Fibroblast of skin of scalp (primary cell): ENCODE measurements at regions not wholly inside any gene's neighbourhood (a gene's known extent, or its start where the extent isn't known, plus 50 kb on each side); places are given as distances from the start of the nearest gene placed in this dataset.
"Not testable (repeated sequence)": the region's sequence is repeated elsewhere in the genome, so short reads cannot be mapped to it uniquely, and the experiment has no call there.

Source experiments
- DNase-seq: peaks from one replicate; pipeline ENCODE4 v3.0.0-alpha.2; 2013

DNA sequence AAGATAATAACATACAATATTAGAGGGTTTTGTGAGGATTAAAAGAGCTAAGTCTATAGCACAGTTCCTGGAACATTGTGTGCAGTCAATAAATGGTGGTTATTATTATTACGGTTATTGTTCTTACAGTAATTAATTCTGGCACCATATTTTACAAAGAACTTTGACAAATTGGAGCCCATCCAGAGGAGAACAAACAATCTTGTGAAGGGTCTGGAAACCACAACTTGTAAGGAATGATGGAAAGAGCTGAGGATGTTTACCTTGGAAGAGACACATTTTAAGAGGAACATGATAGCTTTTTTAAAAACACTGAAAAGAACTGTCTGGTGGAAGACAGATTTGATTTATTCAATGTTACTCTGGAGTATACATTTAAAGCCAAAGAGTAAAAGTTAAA is 150.5 kb upstream of the KRR1 start:
- DNase-seq, result peak; percentile 90

DNA sequence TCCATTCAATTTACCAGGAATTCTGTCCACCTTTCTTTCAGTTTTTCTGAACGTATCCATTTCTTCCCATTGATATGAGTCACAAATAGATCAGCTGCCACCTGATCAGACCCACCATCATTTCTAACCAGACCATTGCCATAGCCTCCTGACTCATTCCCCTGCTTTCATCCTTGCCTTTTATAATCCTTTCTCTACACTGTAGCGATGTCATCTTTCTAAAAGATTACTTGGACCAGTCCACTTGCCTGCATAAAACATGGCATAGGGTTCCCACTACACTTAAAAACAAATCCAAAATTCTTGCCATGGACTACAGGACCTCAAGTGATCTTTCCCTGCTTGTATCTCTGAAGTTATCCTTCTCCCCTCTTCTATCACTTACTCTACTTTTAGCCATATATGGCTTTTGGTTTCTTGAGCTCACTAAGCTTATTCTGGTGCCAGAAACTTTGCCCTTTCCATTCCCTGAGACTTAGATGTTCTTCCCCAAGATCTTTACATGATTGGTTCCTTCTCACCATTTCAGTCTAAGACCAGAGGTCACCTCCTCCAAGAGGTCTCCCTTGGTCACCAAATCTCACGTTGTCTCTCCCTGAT is 149.5 kb upstream of the KRR1 start:
- DNase-seq, result peak; percentile 51

DNA sequence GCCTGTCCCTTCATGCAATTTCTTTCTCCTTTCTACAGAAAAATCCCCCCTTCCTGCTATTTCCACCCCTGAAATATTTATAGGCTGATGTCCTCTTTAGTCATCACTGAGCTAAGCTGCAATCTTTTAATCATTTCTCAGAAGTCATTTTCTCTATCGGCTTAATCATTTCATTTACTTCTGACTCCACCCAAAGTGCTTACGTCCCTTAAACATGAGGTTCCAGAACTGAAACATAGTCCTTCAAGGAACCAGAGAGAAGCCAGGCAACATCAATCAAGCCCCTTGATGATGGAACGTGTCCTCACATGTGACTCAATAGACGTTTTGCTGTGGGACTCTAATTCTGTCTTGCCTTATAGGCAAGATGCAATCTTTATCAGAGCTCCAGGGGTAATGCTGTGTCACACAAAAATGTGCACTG is 148.7 kb upstream of the KRR1 start:
- DNase-seq, result peak; percentile 70

DNA sequence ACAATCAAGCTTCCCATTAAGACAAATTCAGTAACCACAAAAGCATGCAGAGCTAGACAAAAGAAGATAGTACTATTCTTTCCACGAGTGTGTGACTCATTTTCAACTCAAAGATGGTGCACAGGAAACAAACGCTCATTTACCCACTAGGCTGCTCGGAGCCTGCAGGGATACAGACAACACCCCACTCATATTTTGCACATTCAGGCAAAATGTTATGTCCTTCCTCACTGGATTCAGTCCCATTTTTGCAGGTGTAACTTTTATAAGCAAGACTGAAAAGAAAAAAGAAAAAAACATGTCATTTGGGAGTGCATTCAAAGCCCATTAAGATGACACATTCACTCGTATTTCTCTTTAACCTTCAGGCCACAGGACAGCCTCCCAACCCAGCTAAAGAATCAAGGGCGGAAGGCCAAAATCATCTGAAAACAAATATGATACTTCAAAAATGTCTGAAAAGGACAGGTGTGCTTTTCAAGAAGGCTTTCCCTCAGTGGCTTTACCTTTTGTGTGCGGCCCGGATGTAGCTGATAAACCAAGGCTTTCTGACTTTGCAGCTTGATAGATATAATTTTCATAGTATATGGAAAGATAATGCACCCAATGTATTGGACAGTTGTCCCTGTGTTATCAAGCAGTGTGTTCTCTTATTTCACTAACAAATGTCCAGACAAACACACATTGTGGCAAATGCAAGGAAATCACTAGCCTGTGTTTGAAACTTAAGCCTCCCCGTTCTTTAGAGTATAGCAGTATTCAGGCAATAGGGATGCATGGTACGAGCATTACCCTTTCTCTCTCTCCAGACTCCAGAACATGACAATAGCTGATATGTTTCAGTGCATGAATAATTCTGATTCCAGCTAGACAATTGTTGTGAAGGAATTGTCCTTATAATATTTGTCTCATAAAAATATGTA is 147.8 kb upstream of the KRR1 start:
- DNase-seq, result peak; percentile 73

DNA sequence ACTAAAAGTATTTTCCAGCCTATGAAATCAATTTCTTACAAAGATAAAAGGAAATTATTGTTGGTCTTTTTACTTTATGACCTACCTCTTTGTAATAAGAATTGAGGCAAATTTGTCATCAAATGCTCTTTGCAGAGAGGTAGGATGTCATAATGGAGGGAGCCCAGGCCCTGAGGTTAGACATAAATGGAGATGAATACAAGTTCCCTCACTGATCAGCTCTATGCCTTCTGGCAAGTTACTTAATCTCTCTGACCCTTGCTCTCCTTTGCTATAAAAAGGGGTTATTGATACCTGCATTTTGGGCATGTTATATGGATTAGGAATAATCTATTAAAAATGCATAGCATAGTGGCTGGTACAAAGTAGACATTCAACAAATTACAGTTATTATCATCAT is 146.9 kb upstream of the KRR1 start:
- no peak for DNase-seq

DNA sequence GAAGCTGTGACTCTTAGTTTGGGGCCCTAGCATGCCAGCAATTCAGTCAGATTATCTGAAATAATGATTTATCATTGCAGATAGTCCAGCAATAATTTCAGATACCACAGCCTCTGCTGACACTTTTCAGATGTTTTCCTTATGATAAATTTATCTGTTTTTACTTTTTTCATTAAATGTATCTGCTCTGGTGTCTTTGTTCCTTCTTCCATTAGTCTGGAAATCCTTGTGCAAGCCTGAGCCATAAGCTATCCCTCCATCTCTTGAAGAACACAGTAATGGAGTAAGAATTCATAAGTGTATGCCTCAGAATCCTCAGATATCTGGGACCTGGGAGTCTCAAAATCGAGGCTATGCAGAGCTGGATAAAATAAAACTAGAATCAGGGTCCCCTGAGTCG is 146.4 kb upstream of the KRR1 start:
- DNase-seq, result peak; percentile 36

DNA sequence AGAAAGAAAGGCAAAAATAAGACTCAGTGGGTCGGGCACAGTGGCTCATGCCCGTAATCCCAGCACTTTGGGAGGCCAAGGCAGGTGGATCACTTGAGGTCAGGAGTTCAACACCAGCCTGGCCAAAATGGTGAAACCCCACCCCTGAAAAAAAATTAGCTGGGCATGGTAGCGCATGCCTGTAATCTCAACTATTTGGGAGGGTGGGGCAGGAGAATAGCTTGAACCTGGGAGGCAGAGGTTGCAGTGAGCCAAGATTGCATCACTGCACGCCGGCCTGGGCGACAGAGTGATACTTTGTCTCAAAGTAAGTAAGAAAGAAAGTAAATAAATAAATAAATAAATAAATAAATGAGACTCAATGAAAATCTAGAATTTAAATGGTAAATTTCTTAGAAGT is 145.9 kb upstream of the KRR1 start:
- not testable (repeated sequence) for DNase-seq

DNA sequence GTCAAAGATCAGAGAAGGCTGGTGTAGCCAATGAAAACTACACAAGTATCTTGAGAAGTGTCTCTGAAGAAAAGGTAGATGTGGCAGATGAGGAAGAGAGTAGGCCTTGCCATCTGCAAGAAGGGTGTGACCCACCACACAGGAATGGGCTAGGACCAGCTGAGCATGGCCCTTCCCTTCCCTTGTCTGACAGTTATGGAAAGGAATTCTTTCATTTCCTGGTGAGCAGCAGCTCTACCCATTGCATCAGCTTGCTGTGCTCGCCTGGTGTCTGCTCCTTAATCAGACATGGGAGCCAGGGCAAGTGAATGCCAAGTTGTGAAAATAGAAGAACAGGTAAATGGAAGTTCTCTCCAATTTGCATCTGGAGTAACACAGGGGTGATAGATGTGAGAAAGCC is 145.2 kb upstream of the KRR1 start:
- DNase-seq, result peak; percentile 97

DNA sequence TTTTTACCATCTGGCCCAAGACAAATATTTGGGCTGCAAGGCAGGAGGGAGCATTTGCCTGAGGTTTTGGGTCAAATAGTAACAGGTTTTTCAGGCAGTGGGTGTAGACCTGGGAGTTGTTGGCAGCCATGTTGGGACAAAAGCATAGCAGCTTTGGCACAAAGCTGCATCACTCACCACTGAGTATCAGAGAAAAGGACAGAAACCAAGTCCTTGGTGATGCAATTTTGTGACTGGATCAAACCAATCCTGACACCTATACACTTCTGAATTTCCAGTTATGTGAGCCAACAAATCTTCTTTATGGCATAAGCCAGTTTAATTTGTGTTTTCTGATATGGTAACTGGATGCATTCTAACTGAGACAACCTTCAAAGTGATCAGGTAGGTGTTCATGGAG is 144.8 kb upstream of the KRR1 start:
- no peak for DNase-seq

DNA sequence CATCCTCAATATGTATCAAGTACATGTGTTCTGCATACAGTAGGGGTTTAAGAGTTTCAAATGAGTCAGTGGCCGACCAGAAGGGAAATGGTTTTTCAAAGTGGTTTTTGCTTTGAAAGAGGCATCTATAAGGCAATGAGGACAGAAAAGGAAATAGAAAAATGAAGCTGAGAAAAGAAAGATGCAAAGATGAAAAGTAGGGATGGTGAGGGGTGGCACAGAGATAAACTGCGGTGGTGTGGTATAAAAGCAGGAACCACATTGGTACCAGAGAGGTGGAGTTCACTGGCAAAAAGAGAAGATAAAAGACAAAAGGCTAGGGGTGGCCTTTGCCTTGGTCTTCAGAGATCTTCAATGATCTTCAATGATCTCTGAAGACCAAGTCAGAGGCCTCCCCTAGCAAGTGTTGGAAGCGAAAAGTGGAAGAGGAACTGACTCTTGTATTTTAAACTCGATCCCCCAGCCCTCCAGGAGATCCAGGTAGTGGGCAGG is 144.0 kb upstream of the KRR1 start:
- DNase-seq, result no peak

DNA sequence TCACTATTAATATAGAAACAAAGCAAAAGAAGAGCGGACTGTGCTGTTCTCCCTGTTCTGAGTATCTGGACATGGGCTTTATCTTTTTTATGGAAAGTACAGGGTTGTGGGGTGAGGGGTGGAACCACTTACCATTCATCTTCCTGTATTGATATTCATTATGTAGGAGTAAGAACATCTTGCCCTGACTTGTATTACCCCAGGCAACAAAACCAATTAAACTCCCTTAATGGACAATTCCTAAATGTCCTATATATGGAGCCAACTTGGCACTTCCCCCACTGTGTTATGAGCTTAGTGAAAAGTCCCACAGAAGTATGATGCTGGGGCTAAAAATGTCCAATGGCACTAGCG is 139.9 kb upstream of the KRR1 start:
- DNase-seq, result no peak

DNA sequence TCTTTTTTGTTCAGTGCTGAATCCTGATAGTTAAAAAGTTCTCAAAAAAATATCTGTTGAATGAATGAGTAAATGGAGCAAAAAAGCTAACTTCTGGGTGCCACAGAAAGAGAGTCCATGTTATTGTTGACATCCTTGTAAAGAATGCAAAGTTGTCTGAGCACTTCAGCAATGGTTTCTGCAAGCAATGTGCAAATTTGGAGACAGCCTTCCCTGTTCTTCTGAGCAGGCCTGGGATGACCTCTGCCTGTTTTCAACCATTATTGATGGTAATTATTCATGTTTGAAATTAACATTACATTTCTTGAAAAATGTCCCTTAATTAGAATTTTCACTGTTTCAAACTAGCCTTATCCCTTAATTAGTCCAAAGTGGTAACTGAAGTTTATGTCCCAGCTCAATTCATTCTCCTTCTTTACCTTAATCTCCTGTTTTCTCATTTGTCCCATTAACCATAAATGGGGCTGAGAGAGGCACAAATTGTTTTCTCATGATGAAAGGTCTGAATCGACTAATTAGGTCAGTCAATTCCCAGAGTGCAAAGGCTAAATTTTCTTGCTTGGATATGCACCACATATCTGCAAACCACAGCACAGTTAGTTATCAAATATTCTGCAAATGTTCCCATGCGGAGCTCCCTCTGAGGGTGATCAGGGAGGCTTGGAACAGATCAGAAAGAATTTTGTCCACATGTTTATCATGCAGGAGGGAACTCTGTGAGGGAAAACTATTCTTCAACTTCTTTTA is 139.4 kb upstream of the KRR1 start:
- peak; percentile 78 for DNase-seq

DNA sequence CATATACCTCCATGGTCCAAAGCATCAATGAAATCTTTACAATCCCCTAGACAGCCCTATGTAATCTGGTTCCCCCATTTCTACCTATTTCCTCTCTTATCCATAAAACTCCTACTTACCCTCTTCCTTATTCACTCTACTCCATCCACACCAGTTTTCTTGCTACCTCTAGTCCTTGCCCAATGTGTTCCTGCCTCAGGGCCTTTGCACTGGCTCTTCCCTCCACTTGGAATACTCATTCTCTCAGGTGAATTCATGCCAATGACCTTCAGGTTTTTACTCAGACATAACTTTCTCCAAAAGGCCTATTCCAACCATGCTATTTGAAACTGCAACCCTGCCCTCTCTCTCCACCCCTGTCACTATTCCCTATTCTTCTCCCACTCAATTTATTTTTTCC is 138.7 kb upstream of the KRR1 start:
- no peak for DNase-seq

DNA sequence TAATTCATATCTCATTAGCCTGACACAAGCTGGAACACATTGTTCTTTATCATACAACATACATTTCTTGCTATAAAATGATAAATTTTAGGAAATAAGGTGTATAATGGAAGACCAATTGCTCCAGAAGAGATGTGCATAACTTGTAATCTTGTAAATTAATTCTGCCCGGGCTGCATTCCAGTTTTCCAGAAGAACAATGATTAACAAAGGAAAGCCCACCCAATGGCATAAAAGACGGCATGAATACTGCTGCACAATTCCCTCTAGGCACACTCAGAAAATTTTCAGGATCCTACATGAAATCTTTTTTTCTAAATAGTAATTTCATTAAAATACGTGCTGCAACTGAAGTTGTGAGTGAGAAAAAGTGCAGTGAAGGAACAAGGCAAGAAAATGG is 137.4 kb upstream of the KRR1 start:
- DNase-seq, result no peak

DNA sequence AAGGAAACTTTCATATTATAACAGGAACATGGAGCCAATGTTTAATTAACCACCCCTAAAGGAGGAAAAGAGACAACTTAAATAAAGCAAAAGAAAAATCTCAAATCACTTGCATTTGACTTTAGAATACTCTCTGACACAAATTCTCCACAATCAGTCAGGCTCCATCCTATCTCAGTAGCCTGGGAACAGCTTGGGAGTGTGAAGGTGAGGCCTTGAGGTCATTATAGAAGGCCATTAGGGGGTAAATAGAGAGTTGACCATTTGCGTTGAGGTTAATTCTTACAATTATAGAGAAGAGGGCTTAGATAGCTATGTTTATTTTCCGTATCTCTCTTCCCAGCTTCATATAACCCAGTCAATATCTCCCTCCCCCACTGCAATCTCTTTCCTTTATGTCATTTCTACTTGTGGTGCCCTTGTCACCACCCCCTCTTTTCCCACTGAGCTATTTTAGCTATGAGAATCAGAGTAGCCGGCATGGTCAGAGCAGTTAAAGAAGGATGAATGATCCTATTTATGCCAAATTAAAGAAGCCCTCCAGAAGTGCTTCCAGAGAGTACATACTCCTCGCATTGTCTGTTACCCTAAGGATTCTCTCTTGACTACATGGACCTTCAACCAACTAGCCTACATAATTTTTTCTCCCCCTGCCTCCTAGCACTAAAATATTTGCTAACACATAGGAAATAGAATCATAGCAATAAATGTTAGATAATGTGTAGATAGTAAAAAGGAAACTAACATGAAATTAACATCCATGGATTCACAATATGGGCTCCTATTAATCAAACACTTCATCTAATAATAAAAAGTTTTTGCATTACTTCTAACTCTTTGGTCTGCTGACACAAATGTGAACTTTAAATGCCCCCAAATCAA is 135.2 kb upstream of the KRR1 start:
- DNase-seq, result peak; percentile 33

DNA sequence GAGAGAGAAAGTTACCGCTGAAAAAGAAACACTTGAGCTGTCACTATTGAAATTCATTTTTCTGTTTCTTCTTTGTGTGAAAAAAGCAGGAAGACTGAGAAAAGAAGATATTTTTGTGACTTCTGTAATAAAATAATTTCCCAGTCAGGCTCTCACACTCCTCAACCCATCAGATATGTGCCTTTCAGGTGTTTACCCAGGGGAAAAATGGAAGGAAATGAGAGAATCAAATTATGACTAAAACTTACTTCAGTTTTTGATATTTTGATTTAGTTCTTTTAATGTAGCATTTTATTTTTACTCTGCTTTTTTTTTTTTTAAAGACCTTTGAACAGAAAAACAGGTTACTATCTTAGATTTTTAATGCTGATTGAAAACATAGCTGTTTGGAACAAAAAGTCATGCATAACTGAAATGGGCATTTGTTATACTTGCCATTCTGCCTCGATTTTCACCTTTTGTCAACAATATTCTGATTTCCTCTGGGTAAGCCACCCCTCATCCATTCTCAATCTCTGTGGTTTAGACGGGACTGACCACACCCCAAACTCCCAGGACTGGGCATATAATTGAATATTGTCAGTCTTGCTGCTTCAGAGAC is 133.2 kb upstream of the KRR1 start:
- DNase-seq, result no peak

DNA sequence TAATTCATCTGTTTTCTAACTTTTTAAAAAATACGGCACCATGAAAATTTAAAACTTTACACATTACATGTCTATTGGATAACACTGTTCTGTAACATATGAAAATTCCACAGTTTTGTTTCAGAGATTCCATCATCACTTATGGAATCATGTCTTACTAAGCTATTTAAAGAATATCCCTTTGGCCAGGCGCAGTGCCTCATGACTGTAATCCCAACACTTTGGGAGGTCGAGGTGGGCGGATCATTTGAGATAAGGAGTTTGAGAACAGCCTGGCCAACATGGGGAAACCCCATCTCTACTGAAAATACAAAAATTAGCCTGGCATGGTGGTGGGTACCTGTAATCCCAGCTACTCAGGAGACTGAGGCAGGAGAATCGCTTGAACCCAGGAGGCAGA is 131.7 kb upstream of the KRR1 start:
- peak; percentile 33 for DNase-seq

DNA sequence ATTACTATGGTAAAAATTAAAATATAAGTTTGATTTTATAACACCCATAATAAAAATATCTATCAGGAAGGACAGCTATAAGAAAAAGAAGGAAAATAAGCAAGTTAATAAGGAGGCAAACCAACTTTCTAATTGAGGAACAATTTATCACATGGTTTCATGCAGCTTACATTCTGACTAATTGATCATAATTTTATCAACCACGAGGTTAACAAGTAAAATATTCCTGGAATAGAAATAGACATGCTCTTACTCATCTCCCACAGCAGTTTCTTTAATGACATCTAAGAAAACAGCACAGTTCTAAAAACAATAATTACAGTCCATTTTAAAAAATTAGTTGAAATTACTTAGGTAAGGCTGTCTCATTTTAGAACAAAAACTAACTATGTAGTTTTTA is 130.8 kb upstream of the KRR1 start:
- DNase-seq, result no peak

DNA sequence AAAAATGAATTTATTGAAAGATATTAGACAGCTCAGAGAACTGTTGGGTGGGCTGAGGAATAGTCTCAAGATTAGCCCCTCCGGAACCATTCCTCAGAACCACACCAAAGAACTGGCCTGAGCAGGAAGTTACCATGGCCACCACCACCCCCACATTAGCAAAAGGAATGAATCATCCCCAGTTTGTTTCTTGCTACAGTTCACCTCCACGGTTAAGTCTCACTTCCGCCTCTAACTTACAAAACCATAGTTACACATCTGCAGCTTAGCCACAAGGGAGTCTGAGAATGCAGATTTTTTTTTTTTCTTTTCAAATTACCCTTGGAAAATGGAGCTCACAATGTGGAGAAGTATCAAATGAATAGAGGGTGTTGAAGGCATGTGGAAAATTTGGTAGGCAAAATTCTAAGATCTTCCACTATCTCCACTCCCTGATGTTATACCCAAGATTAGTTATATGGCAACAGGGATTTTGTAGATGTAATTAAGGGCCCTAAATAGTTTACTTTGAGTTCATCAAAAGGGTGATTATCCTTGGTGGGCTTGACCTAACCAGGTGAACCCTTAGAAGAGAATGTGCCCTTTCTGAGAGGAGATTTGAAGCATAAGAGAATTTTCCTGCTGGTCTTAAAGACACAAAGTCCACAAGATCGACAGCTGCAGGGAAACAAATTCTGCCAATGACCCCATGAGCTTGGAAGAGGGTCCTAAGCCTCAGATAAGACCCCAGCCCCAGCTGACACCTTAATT is 129.8 kb upstream of the KRR1 start:
- DNase-seq, result peak; percentile 78

DNA sequence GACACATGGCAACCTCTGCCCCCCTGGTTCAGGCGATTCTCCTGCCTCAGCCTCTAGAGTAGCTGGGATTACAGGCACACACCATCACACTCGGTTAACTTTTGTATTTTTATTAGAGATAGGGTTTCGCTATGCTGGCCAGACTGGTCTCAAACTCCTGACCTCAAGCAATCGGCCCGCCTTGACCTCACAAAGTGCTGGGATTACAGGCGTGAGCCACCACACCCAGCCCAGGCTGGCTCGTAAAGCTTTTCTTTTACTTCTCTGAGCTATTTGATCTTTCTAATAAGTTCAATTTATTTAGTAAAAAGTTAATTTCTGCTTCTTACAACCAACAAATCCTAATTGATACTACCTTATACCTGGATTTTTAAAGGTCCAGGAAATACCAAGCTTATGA is 127.4 kb upstream of the KRR1 start:
- DNase-seq, result no peak

DNA sequence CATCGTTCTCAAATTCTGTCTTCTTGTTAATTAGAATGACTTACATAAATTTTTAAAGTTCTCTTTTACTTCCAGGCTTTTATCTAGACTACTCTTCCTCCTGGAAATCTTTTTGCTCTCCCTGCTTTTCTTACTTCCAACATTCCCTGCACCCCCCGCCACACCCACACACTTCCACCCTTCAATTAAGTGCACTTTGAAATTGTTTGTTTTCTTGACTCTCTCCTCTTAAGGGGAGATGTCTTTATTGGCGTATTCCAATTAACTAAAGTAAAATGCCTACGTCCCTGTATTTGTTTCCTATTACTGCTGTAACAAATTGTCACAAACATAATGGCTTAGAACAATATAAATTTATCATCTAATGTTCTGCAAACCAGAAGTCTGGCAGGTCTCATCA is 125.2 kb upstream of the KRR1 start:
- DNase-seq, result no peak
